PC-9 (cell line): ENCODE measurements at regions not wholly inside any gene's neighbourhood (a gene's known extent, or its start where the extent isn't known, plus 50 kb on each side); places are given as distances from the start of the nearest gene placed in this dataset.

ENCODE experiments used
- CTCF ChIP-seq: fragments of 200-600 bp; sonication (generic); conservative IDR thresholded peaks from 2 replicates; pipeline ENCODE4 v1.6.1; 2017; ENCODE audit warnings: mixed run types, antibody characterized with exemption, mild to moderate bottlenecking, moderate library complexity
- EZH2 ChIP-seq: fragments of 200-600 bp; sonication (generic); IDR thresholded peaks from 2 replicates; pipeline ENCODE4 v1.8.0; 2017; ENCODE audit warnings: antibody characterized with exemption, low read depth

DNA sequence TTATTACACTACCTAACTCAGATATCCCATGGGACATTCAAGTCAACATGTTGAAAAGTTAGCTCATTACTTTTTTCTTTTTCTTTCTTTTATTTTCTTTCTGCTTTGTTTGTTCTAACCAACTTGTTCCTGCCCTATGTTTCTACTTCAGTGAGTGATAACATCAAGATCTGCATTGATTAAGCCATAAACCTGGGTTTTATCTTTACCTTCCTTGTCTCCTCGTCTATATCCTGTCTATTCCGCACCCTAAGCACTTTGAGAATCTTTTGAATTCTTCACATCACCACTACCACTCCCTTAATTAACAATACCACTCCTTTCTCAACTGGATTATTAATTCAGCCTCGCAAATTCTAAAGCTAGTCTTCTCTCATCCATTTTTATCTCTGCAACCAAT lies 81.9 kb upstream of the AVPR1A start:
- TF ChIP-seq CTCF (no peak), EZH2 (no peak)
